ENCODE measurements at regions not wholly inside any gene's neighbourhood (a gene's known extent, or its start where the extent isn't known, plus 50 kb on each side); places are given as distances from the start of the nearest gene placed in this dataset.

- no peak for DNase-seq
Measured at GRCh38 chr3:23078735-23079134, 124.4 kb upstream of the UBE2E2 start.

- no peak for DNase-seq
Measured at GRCh38 chr3:23079976-23080375, 123.2 kb upstream of the UBE2E2 start.

GRCh38 chr3:23083701-23084100, 119.4 kb upstream of the UBE2E2 start:
- no peak for DNase-seq

GRCh38 chr3:23084367-23084766, 118.8 kb upstream of the UBE2E2 start:
- no peak for DNase-seq

- no peak for DNase-seq
Measured at GRCh38 chr3:23085261-23085660, 117.9 kb upstream of the UBE2E2 start.

- no peak for DNase-seq
Measured at GRCh38 chr3:23086331-23086730, 116.8 kb upstream of the UBE2E2 start.

GRCh38 chr3:23086831-23087230, 116.3 kb upstream of the UBE2E2 start:
- no peak for DNase-seq

- DNase-seq, result no peak
Measured at GRCh38 chr3:23094412-23094811, 108.7 kb upstream of the UBE2E2 start.

GRCh38 chr3:23094890-23095462, 108.2 kb upstream of the UBE2E2 start:
- DNase-seq, result no peak

GRCh38 chr3:23096041-23096440, 107.1 kb upstream of the UBE2E2 start:
- no peak for DNase-seq

GRCh38 chr3:23099021-23099420, 104.1 kb upstream of the UBE2E2 start:
- no peak for DNase-seq

GRCh38 chr3:23099677-23100076, 103.5 kb upstream of the UBE2E2 start:
- no peak for DNase-seq

GRCh38 chr3:23100106-23100505, 103.0 kb upstream of the UBE2E2 start:
- no peak for DNase-seq

GRCh38 chr3:23103764-23104163, 99.4 kb upstream of the UBE2E2 start:
- no peak for DNase-seq

GRCh38 chr3:23105048-23105447, 98.1 kb upstream of the UBE2E2 start:
- no peak for DNase-seq

GRCh38 chr3:23106666-23107065, 96.5 kb upstream of the UBE2E2 start:
- no peak for DNase-seq

GRCh38 chr3:23107221-23107620, 95.9 kb upstream of the UBE2E2 start:
- DNase-seq, result no peak

GRCh38 chr3:23108451-23109057, 94.6 kb upstream of the UBE2E2 start:
- DNase-seq, result no peak

- no peak for DNase-seq
Measured at GRCh38 chr3:23111286-23111685, 91.8 kb upstream of the UBE2E2 start.

- no peak for DNase-seq
Measured at GRCh38 chr3:23111797-23112196, 91.3 kb upstream of the UBE2E2 start.

- no peak for DNase-seq
Measured at GRCh38 chr3:23112491-23112890, 90.6 kb upstream of the UBE2E2 start.

- DNase-seq, result no peak
Measured at GRCh38 chr3:23113455-23114171, 89.5 kb upstream of the UBE2E2 start.

- no peak for DNase-seq
Measured at GRCh38 chr3:23114432-23114831, 88.7 kb upstream of the UBE2E2 start.

GRCh38 chr3:23115171-23115877, 87.8 kb upstream of the UBE2E2 start:
- DNase-seq, result no peak

Measured in SW 1271 (cell line).